GM19397 (cell line): ENCODE measurements at regions not wholly inside any gene's neighbourhood (a gene's known extent, or its start where the extent isn't known, plus 50 kb on each side); places are given as distances from the start of the nearest gene placed in this dataset.
"Not testable (repeated sequence)": the region's sequence is repeated elsewhere in the genome, so short reads cannot be mapped to it uniquely, and the experiment has no call there.

Experiments
- ATAC-seq: cut with Tn5 transposase; IDR thresholded peaks from one replicate; pipeline ENCODE4 v1.9.1; 2021; ENCODE audit warnings: mild to moderate bottlenecking, moderate library complexity; ENCODE audit not compliant: unreplicated experiment

DNA sequence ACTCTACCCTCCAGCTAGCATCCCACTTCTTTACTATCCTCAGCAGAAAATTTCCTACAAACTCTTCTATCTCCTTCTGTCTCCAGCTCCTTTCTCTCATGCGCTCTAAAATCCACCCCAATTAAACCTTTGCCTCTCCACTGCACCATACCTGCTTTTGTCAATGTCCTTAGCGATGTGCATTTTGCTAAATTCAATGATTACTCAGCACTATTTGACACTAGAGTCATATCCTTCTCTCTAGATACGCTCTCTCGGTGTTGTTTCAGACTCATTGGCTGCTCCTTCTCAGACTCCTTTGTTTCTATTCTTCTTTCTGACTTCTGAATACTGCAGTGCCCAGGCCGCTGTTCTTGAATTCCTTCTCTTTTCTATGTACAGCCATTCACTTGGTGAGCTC, 144.2 kb downstream of the HLX start:
- ATAC-seq: no peak

DNA sequence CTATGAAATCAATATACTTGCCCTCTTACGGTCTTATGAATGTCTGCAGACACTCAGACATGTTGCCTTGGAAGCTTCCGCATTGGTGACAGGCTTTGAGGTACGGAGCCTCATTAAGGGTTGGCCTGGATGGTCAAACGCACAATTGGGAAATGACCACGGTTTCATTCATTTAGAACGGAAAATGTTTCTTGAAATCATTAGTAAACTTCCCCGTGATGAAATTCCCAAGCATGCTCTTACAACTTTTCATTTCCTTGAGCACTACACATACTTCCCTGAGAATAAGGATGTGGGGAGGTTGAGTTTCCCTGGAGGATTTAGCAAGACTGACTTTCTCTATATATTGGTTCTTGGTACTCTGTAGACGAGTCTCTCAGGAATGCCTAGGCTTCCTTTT, 146.3 kb downstream of the HLX start:
- no peak for ATAC-seq

DNA sequence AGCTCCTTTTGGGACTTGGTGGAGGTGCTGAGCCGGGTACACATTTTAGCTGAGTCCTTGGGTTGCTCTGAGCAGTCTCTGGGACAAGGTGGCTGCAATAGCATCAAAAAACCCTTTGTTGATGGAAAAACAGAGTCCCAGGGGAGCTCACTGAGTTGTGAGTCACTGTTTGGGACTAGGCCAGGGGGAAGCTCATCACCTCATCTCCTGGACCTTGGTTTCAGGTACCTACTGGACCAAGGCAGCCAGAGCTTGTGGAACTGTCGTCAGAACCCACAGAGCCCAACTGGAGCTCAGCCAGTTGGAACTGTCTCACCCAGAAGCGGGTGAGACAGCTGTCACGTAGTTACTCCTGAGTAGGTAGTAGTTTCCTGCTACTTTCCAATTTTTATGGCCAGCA, 146.7 kb downstream of the HLX start:
- ATAC-seq: no peak

DNA sequence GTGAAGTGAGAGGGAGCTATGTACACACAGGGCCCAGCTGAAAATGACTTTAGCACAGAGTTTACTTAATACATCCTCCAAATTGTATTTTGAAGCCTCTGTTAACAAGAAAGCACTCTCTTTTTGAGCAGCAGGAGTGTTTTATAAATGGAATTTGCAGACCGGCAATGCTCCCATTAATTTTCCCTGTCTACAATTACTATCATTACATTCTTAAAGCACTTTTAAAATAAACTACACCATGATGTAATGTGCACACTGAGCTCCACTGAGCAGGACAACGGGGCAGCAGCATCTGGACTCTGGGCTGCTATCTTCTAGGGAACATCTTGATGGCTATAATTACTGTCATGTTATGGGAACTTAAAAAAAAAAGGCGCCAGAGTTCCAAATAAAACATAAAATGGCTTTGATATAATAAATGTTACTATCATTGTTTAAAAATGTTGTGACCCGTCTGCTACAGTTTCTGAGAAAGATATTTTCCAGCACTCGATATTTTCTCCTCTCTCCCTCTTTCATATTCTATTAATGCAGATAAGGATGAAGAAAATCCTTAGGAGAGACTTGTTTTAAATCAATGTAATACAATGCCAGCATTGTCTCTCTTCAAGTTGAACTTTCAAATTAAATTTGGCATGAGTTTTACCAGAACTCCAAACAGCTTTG, 150.9 kb downstream of the HLX start:
- no peak for ATAC-seq

DNA sequence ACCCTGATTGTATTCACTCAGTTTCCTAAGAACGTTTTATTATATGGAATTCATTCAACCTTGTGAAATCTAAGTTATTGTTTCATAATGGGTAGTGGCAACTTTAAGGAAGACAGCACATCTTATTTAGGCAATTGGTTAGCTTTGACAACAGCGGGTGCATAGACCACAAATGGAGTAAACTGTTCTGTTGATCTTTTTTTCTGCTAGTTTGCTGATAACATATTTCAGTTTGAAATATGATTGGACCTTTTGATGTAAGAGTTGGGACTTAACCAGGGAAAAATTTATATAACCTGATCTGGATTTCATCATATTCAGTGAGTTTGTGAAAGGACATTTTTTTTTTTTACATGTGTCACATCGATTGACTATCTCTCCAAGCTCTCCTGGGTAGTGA, 151.7 kb downstream of the HLX start:
- ATAC-seq: no peak

DNA sequence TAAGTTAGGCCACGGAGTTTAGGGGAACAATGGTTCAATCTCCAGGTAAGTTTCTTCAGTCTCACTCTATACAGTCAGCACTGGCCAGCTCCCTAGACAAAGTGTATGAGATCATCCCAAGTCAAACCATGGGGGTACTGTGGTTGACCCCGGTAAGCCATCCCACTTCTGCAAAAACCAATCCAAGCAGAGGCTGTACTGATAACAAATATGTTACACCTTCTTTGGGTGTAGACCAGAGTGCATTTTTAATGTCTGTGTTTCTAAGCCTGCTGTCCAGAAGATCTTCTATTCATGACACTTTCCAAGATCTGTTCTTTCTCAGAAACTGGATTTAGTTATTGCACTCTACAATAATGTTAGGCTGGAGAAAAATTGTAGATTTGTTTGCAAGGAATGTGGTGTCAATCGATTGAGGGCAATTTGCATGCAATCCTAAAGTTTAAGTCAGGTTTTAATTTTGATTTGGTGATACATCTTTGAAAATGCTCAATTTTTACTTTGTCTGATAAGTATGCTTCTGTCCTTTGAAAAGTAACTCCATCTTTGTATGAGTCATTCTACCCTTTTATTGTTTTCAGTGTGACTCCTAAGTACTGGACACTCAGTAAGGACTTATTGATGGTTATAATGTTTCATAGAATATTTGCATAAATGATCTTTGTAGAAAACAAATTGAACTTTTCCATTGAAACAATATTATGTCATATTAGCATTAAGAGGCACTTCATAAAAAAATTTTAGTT, 152.4 kb downstream of the HLX start:
- no peak for ATAC-seq

DNA sequence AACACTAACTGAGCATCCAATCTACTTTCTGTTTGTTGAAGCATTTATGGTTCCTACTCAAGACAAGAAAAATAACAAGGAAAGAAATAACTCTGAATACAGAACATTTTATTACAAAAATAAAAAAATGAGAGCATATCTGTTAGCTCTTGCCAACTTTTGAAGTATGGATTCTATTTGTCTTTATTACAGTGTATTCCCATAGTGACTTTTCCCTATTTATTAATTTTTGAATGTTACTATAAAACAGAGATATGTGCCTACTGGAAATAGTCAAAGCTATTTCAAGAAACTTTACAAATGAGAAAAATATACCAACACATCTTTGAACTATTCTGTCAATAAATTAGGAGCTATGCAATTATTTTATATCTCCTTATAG, 153.0 kb downstream of the HLX start:
- ATAC-seq: no peak

DNA sequence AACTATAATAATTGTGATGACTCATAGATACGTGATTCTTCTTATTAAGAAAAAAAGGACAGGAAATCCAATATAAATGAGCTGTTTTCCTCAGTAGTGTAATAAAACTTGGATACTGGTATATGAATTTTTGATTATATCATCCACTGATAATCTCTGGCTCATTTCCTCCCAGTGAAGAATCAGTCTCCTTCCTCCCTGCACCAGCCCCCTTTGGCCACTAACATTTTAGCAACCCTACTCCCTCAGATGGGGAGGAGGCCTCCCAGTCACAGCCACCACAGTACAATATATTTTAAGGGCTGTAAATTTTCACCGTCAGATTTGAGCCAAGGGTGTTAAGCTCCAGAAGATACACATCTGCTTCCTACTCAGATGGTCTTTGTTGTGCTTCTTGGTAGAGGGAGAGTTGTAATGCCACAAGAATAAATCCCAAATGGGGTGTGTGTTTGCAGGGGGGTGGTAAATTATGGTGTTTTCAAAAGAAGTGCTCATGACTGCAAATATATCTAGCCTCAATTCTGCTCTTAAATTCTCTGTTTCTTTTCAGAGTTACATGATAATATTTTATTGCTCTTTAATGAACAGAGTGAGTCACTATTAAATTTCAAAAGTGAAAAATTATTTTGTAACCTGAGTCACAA, 153.5 kb downstream of the HLX start:
- ATAC-seq: no peak

DNA sequence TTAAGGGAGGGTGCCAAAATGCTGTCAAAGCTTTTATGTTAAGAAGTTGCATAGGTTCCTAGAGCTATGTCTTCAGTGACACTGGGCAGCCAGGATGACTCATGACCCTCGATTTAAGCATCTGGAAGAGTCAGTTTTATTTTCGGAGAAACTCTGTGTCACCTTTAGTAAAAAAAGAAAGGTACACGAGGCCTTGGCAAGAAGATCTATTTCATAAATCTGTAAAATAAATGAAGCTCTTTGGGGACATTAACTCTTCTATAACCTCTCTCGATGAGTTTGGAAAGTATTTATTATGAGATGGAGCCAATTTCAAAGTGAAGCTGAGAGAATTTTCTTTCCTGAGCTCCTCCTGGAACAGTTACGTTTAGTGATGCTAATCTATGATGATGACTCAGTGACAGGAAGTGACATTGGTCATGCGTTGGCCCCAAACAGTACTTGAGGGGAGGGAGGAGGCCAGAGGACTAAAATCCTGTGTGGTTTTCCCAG, 156.5 kb downstream of the HLX start:
- ATAC-seq: no peak

DNA sequence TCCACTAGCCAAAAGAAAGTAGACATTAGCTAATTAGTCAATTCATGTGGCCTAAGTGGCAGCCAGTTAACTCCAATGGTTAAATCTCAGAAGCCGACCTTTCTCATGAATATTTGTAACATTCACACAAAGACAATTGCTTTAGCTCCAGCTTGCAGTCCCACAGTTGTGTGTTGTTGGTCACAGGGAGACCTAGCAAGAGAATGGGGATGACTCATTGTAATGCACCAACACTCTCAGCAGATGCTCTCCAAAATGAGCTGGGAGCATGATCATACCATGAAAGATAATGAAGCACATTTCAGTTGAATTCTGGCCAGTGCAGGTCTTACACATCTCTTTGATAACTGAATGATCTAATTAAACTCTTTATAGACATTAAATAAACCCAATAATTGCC, 160.4 kb downstream of the HLX start:
- ATAC-seq: no peak

DNA sequence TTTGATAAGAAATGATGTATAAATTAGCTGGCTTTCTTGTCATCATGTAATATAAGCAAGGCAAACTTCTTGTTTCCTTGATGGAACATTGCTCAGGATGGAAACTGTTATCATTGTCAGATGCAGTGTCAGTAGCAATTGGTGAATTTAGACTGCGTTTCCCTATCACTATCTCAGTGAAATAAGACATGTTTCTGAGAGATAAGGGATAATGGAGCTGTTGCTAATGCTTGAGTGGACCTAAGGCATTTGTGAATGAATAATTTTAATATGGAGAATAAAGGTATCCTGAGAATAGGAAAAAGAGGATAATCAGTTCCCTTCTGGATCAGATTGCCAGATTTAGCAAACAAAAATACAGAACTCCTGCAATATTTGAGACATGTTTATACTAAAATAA, 160.9 kb downstream of the HLX start:
- ATAC-seq: no peak

DNA sequence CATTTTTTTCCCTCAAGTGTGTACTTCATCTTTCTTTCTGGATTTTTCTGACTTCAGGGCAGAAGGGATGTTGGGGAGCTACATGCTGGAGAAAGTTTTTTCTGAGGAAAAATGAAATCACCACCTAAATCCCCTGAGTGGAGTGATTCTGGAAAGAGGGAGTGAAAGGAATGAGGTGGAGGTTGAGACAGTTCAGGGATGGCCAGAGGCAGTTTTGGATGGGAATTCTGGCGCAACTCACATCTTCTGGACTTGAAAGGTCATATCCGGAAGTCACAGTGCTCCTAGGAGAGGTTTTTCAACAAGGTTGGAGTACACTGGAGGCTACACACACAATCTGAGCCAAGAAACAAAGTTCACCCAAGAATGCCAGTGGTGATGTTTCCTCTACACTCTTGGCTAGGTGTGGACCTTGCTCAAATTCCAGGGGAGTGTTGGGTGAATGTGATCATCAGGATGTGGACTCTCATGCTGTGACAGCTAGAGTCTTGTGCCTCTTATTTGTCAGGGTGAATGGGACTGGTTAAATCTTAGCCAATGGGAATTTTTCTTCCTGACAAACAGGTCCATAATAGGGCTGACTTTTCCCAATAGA, 161.5 kb downstream of the HLX start:
- no peak for ATAC-seq

DNA sequence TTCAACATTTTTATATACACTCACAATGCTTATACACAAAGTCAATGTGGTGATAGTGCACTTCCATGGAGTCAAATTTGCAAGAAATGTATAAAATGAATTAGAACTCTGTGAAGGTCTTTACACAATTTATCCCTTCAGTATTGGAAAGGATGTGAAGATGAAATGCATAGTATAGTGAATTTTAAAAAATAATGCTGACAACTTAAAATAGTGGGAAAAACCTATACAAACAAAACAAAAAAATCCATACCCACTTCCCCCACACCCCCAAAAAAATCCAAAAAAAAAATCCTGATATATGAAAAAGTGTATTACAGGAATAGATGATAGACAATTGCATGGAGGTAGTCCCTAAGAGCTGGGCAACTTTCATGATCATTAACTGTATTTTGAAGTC, 165.3 kb downstream of the HLX start:
- ATAC-seq: no peak

DNA sequence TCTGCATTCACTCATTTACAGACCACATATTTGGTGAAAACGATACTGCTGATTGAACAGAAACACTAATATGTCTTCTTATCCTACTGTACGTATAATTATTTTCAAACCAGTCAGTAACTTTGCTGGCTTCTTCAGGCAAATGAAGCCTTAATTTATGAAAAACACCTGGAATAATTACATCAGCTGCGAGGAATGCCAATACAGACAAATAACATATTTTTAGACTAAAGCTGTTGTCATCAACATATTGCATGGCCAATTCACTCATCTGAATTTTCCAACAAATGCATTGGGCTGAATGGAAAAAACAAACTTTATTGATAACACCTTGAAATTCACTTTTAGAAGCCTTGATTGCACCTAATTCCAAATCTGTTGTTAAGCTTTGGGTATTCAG, 165.9 kb downstream of the HLX start:
- no peak for ATAC-seq

DNA sequence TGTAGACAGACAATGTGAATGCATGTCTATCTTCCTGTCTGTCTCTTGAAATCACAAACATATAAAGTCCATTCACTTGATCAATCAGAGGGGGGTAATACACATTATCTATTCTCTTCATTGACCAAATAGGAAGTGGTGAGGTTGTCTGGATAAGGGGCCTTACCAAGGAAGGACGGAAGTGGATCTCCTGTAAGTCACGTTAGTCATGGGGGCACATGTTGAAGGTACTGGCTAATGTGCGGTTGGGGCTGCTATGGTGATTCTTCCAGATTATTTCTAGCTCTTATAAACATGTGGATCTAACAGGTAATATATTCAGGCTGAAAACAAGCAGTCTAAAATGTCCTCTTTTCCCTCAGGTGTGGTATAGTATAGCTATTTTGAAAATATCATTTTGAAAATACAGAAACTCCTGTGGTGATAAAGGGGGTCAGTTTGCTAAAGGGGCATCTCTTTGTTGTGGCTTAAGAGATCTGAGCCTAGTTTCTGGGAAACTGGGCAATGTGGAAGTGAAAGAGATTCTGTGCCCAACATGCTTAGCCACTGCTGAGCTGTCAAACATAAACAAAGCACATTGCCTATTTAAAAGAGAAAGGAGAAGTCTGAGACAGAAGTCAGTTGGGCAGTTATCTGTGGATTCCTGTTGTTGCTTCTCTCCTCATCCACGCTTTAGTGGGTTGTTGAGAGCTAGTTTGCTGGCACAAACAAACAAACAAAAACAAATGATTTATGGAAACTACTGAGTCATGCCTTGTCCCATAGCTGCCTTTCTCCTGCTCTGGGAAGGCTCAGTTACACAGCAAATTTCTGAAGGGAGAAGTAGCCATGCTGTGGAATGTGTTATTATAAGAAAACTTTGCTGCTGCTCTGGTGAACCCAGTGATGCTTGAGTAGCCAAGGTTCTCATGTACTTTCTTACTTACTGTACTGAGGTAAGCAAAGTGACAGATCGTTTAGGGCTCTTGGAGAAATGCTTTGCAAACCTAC, 166.9 kb downstream of the HLX start:
- peak; percentile 84 for ATAC-seq

DNA sequence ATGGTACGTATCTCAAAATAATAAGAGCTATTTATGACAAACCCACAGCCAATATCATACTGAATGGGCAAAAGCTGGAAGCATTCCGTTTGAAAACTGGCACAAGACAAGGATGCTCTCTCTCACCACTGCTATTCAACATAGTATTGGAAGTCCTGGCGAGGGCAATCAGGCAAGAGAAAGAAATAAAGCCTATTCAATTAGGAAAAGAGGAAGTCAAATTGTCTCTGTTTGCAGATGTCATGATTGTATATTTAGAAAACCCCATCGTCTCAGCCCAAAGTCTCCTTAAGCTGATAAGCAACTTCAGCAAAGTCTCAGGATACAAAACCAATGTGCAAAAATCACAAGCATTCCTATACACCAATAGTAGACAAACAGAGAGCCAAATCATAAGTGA, 172.1 kb downstream of the HLX start:
- ATAC-seq: not testable (repeated sequence)

DNA sequence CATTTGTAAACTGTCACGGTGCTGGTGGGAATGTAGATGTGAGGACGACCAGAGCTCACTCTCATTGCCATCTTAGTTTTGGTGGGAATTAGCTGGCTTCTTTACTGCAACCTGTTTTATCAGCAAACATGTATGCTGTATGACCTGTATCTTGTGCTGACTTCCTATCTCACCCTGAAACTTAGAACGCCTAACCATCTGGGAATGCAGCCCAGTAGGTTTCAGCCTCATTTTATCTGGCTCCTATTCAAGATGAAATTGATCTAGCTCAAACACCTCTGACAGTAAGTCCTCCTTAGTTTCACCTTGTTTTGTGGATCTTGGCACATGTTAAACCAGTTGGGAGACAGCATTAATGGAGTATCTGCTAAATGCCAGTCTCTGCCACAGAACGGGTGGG, 174.6 kb downstream of the HLX start:
- no peak for ATAC-seq

DNA sequence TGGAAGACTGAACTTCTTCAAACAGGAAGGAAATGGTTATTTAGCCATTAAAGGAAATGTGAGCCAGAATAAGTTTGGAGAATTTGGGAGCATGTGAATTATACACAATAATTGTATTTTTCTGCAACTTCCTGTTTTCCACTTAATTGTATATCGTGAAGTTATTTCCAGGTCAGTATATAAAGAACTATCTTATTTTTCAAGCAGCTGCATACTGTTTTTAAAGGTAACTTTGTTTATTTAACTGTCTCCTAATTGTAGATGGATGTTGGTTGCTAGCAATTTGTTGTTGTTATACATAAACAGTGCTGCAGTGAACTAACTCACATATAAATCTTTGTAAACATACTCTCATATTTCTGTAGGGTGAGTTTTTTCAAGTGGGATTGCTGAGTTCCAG, 180.3 kb downstream of the HLX start:
- no peak for ATAC-seq

DNA sequence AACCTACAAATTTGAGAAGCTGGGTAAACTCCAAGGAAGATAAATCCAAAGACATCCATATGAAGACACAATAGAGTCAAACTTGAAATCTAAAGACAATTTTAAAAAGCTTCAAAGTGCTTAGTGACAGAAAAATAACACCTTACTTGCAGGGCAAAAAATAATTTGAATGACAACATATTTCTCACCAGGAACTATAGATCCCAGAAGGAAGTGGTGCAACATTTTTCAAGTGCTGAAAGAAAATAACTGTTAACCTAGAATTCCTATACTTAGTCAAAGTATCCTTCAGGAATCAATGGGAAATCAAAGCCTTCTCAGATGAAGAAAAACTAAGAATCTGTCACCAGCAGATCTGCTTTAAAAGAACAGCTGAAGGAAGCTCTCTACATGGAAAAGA, 184.4 kb downstream of the HLX start:
- ATAC-seq: no peak

DNA sequence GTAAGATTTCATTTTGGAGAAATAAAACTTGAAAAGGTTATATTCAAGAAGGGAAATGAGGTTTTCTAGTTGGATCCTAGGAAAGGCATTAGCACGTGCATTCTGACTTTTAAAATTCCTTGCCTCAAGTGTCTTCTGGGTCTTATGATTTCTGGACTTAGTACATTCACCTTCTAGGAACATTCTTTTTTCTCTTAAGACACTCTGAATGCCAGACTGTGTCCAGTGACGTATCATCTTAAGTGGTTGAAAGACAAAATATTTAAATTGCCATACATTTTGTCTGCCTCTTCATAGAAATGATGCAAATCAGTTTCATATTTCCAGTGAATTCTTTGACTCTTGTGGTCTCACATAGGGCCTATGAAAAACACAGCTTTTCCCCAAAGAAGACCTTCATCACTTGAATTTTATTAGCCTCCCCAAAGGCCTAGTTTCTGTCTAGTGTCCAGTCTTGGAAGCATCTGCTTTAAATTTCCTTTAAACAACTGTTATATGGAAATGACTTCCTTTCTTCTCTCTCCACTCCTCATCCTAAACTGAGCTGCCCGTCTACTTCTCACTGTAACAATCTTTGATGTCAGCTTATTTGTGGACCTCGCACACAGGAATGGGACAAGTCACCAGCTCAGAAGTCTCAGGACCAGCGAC, 187.2 kb downstream of the HLX start:
- ATAC-seq: no peak
